GM10266 (cell line): ENCODE measurements at regions not wholly inside any gene's neighbourhood (a gene's known extent, or its start where the extent isn't known, plus 50 kb on each side); places are given as distances from the start of the nearest gene placed in this dataset.

ENCODE experiments used
- DNase-seq: peaks from one replicate; pipeline ENCODE4 v3.0.0; 2012; ENCODE audit errors: extremely low spot score
- TF ChIP-seq, protein P1 (sequence below): IDR thresholded peaks from 2 replicates; pipeline ENCODE4 v1.5.1; 2012; ENCODE audit warnings: mild to moderate bottlenecking, low read depth; ENCODE audit not compliant: control insufficient read depth, insufficient read depth; ENCODE audit errors: missing control alignments

DNA sequence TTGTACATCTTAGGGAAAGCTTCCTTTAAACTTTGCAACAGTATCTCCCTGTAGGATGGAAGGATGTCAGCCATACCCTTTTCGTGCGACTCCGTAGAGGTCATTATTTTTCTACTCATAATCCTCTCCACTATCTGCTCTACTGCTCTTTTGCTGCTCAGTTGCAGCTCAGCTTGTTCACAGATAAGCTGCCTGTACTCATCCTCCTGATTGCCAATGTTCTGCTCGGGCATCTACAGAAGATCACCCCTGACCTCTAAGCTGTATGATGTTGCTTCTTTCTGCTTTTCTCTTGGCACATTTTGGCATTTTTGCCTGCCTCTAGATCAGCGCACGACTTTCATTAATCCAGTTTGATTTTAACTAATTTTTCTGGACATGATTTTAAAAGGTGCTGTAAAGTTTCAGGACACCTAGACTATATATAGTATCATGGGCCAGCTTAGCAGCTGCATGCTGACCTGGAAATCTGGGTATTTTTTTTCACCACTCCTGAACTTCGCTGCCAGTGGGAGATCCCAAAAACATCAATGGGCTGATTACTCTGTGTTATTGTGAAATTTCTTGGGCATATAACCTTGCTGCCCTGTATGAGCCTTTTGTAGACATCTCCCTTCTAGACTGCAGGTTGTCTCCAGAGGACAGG, 131.2 kb upstream of the ZNF608 start:
- DNase-seq: no peak
- TF ChIP-seq, protein P1, sequence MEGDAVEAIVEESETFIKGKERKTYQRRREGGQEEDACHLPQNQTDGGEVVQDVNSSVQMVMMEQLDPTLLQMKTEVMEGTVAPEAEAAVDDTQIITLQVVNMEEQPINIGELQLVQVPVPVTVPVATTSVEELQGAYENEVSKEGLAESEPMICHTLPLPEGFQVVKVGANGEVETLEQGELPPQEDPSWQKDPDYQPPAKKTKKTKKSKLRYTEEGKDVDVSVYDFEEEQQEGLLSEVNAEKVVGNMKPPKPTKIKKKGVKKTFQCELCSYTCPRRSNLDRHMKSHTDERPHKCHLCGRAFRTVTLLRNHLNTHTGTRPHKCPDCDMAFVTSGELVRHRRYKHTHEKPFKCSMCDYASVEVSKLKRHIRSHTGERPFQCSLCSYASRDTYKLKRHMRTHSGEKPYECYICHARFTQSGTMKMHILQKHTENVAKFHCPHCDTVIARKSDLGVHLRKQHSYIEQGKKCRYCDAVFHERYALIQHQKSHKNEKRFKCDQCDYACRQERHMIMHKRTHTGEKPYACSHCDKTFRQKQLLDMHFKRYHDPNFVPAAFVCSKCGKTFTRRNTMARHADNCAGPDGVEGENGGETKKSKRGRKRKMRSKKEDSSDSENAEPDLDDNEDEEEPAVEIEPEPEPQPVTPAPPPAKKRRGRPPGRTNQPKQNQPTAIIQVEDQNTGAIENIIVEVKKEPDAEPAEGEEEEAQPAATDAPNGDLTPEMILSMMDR: no peak

DNA sequence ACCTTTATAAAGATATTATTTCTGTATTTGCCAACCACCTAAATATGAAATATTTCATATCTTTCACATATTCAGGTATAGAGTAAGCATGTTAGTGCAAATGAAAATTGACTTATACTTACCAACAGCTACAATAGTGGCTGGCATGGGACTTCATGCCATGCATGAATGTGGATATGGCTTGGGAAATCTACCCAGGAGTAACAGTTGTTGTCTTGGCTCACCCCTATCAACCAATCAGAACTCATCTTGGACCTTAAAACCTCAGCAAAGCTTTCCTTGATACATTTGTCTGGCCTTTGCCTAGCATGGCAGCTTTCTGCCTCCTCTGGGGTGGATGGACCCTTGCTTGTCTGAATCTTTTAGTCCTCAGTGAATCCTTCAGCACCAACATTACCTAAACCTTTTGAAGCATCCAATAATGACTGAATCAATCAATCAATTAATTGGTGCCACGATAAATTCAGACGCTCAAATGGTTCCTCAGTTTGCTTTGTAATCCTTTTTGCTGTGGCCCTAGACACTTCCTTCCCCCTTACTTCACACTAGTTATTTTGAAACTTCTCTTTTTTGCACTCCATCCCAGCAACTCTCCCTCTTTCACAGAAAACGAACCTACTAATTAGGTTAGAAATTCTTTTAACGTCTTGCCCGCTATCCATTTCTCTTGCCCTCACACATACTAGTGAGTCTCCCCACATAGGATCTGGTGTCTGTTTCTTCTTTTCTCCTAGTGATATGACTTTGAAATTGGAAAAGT, 132.3 kb upstream of the ZNF608 start:
- TF ChIP-seq, protein P1: no peak
- DNase-seq: no peak

DNA sequence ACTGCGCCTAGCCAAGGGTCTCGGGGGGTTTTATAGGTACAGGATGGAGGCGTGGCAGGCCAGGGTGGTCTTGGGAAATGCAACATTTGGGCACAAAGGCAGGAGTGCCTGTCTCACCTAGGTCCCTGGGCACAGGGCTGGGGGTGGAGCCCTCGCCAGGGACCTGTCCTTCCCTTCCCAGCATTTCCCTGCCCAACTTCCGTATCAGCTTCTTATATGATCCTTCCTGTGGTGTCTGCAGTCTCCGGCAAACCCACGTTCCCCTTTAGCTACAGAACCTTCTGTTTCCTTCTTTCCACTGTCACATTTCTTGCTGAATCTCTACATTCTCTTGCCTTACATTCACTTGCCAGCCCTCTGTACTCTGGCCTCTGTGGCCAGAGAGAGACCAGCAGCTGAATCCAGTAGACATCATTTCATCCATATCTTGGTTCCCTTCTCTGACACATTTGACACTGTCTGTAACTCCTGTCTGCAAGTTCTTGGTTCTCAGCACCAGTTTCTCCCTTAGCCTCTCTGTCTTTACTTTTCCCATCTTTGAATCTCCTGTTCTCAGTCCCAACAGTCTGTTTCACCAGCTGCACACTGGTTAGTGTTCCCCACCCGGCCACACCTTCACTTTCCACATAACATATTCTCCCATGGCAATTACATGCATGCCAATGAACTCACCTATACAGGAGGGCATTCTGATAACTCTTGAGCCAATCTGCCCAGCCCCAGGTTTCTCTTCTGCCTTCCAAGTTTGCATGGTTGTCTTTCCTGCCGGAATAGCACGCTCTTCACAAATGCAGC, 134.7 kb upstream of the ZNF608 start:
- no peak for DNase-seq
- TF ChIP-seq, protein P1: no peak

DNA sequence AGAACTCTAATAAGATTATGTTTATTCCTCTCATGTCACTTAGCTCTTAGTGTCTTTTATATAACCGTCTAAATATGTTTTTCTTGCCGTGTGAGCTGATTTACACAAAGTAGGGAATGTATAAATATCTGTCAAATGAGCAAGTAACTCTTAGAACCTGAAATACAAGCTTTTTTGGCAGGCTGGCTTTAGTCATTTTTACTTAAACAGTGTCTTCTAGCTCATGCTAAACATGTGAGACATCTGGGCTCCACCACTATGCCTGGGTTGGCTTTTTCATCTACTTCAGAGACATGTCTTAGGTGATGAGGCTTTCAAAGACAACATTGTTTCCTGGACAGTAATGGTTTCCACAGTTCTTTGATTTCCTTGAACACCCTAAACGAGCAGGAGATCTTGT, 137.2 kb upstream of the ZNF608 start:
- TF ChIP-seq, protein P1: no peak
- no peak for DNase-seq

DNA sequence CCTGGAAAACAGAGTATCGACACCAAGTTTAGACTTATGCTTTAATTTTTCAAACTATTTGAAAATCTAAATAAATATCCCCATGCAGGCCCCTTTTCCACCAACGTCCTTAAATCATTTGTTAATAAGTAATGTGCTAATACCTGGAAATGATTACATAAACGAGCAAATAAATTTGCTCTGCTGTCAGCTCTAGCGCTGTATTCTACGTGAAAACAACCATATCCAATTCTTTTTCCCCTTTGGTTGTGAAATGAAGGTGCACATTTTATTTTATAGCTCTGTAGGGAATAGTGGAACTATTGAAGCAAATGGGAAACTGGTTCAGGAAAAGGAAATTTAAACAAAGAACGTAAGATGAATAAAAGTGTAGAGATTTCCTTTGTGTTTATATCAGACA, 137.7 kb upstream of the ZNF608 start:
- no peak for DNase-seq
- TF ChIP-seq, protein P1: no peak

DNA sequence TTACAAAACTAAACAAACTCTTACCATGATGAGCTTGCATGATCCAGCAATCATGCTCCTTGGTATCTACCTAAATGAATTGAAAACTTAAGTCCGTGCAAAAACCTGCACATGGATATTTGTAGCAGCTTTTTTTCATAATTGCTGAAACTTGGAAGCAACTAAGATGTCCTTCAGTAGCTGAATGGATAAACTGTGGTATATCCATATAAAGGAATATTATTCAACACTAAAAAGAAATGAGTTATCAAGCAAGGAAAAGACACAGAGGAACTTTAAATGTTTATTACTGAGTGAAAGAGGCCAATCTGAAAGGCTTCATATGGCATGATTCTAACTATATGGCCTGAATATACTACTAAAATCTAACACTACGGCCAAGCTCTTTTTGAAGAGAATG, 139.1 kb upstream of the ZNF608 start:
- TF ChIP-seq, protein P1: no peak
- no peak for DNase-seq
